Stomach (tissue), 8 donors: ENCODE measurements at regions not wholly inside any gene's neighbourhood (a gene's known extent, or its start where the extent isn't known, plus 50 kb on each side); places are given as distances from the start of the nearest gene placed in this dataset.

Source experiments
- DNase-seq, 2 donors: peaks; one replicate each; pipeline versions ENCODE4 v3.0.0 to v3.0.0-alpha.2; 2013 to 2019
- H3K27ac ChIP-seq, 5 donors: fragments of 200-600 bp in 4 of 5; sonication (generic) in 4 of 5; one replicate each; pipeline ENCODE4 v1.5.1; 2013 to 2019; ENCODE audit warnings: mild to moderate bottlenecking in 1 of 5, moderate library complexity in 1 of 5
- H3K27me3 ChIP-seq, 3 donors: fragments of 200-600 bp; sonication (generic); one replicate each; pipeline ENCODE4 v1.5.1; 2017 to 2019; ENCODE audit warnings: mixed run types in 1 of 3
- H3K36me3 ChIP-seq, 4 donors: fragments of 200-600 bp; sonication (generic); 1 replicate in 3 of 4; 2 replicates in 1 of 4; pipeline ENCODE4 v1.5.1; 2016 to 2019
- H3K4me1 ChIP-seq, 4 donors: fragments of 200-600 bp; sonication (generic); one replicate each; pipeline ENCODE4 v1.5.1; 2016 to 2019
- H3K4me3 ChIP-seq, 4 donors: fragments of 200-600 bp; sonication (generic) in 3 of 4; one replicate each; pipeline ENCODE4 v1.5.1; 2016 to 2019; ENCODE audit warnings: mild to moderate bottlenecking in 1 of 4
- H3K9me3 ChIP-seq, 4 donors: fragments of 200-600 bp; sonication (generic); one replicate each; pipeline ENCODE4 v1.5.1; 2016 to 2019
- EP300 ChIP-seq: sonication (generic); formaldehyde crosslinking; IDR thresholded peaks from one replicate; pipeline ENCODE4 v1.6.1; 2017; ENCODE audit warnings: antibody characterized with exemption
- POLR2A ChIP-seq, 4 donors: fragments of 450-650 bp; IDR thresholded peaks; one replicate each; pipeline ENCODE4 v1.6.1; 2016; ENCODE audit warnings: antibody characterized with exemption in 4 of 4, control low read depth in 2 of 4, mild to moderate bottlenecking in 1 of 4, moderate library complexity in 1 of 4
- POLR2AphosphoS5 ChIP-seq, 3 donors: sonication (generic); formaldehyde crosslinking; IDR thresholded peaks; one replicate each; pipeline ENCODE4 v1.6.1; 2016; ENCODE audit warnings: antibody characterized with exemption in 3 of 3
- WGBS, 5 donors: extraction: QIAGEN DNeasy Blood & Tissue Kit in 3 of 5; methylation state at CpG; one replicate each; pipeline versions ENCODE4 v1.1.5 to v1.1.7; 2013 to 2018; 5-methylcytosine and 5-hydroxymethylcytosine counted together
- intact Hi-C: fragments of 100-400 bp; cut with DNase I; formaldehyde crosslinking; loops from one replicate; pipeline ENCODE4 v1.15.1; 2023; ENCODE audit warnings: low total_unique reads
- TF ChIP-seq, protein P1 (sequence below), 7 experiments: fragments of 450-650 bp in 4 of 7; fragments of 200-600 bp in 3 of 7; sonication (generic) in 3 of 7; IDR thresholded peaks; one replicate each; pipeline ENCODE4 v1.5.1; 2016 to 2019; ENCODE audit warnings: antibody characterized with exemption in 7 of 7, control low read depth in 2 of 7, mild to moderate bottlenecking in 1 of 7
- donor health status: healthy with polysubstance abuse.
- donor health status: Bipolar disorder and iron deficiency.
- donor health status: healthy.

DNA sequence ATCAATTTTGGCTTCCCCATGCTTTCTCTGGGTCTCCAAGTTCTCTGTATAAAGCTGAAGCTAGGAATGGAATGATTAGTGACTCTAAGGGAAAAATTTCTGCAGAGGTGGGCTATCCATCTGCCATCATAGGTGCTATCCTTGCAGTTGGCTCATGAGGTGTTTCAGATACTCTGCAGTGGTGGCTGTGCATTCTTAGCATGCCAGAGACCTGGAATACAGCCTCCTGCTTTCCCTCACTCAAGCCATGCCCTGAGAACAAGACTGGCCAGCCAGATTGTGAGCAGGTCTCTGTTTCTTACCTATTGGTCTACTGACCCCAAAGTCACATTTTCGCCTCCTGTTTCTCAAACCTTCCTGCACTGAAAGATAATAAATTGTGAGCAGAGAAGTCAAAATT, 719.6 kb downstream of the CCSER2 start:
- no peak overlapping the region for H3K27ac ChIP-seq
- 60 to 91% (median 77%) methylated on average over 1 of the region's 1 CpG for WGBS, 5 donors
- TF ChIP-seq POLR2A (IDR thresholded peaks at IDR 0.05) (no peak), EP300 (no peak), POLR2AphosphoS5 (IDR thresholded peaks at IDR 0.05) (no peak)
- TF ChIP-seq, protein P1, sequence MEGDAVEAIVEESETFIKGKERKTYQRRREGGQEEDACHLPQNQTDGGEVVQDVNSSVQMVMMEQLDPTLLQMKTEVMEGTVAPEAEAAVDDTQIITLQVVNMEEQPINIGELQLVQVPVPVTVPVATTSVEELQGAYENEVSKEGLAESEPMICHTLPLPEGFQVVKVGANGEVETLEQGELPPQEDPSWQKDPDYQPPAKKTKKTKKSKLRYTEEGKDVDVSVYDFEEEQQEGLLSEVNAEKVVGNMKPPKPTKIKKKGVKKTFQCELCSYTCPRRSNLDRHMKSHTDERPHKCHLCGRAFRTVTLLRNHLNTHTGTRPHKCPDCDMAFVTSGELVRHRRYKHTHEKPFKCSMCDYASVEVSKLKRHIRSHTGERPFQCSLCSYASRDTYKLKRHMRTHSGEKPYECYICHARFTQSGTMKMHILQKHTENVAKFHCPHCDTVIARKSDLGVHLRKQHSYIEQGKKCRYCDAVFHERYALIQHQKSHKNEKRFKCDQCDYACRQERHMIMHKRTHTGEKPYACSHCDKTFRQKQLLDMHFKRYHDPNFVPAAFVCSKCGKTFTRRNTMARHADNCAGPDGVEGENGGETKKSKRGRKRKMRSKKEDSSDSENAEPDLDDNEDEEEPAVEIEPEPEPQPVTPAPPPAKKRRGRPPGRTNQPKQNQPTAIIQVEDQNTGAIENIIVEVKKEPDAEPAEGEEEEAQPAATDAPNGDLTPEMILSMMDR (IDR thresholded peaks at IDR 0.05) = no peak
- DNase-seq = no peak
- H3K36me3 ChIP-seq = no peaks in the 10 kb centered on the region
- no peak overlapping the region for H3K4me3 ChIP-seq
- intact Hi-C loops = no loop called here
- no peaks in the 10 kb centered on the region for H3K4me1 ChIP-seq
- no peaks in the 10 kb centered on the region for H3K27me3 ChIP-seq
- H3K9me3 ChIP-seq = peaks cover 0 to 7% (median 3%) of the 10 kb centered on the region in 4 donors

DNA sequence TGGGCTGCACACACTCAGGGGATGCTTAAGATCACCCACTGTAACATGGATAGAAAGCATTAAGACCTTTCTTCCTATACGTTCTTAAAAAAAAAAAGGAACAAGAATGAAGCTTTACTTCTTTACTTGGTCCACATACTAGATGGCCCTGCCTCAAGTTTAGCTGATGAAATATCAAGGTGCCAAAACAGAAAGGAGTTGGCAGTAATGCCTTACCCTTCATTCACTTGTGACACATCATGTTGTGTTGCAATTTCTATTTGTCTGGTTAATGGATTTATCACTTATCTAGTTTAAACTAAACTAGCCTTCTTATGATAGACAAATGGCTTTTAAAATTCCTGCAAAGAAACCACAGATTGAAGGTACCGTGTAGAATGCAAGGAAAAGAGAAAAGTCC, 720.3 kb downstream of the CCSER2 start:
- no peaks in the 10 kb centered on the region for H3K4me1 ChIP-seq
- H3K27ac ChIP-seq = no peak overlapping the region
- 35 to 59% (median 46%) methylated on average over 2 of the region's 2 CpGs for WGBS, 5 donors
- DNase-seq = no peak
- TF ChIP-seq, protein P1 (IDR thresholded peaks at IDR 0.05) = no peak
- TF ChIP-seq POLR2AphosphoS5 (IDR thresholded peaks at IDR 0.05) (no peak), EP300 (no peak)
- intact Hi-C loops = no loop called here
- no peaks in the 10 kb centered on the region for H3K27me3 ChIP-seq
- no peak overlapping the region for H3K4me3 ChIP-seq
- no peaks in the 10 kb centered on the region for H3K36me3 ChIP-seq
- peaks cover 0 to 7% (median 3%) of the 10 kb centered on the region in 4 donors for H3K9me3 ChIP-seq

DNA sequence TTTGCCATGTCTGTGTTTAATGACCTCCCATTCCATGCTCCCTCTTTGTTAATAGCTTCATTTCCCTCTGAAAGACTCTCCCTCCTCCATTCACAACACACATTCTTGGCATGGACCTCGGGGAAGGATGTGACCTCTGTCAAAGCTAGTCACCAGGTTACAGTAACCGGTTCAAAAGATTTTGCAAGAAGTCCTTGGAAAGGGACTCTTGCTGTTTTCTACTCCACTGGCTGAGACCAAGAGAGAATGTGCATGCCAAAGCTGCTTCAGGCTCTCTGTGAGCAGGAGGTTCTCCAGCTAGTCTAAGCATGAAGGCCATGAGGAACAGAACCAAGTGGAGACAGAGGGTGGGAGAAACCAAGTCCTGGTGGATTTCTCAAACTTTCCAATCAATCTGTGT, 732.6 kb downstream of the CCSER2 start:
- TF ChIP-seq EP300 (no peak), POLR2AphosphoS5 (IDR thresholded peaks at IDR 0.05) (no peak), POLR2A (IDR thresholded peaks at IDR 0.05) (no peak)
- TF ChIP-seq, protein P1 (IDR thresholded peaks at IDR 0.05) = no peak
- intact Hi-C loops = no loop called here
- Histone ChIP-seq H3K27ac (no peak overlapping the region), H3K36me3 (no peaks in the 10 kb centered on the region), H3K4me1 (no peaks in the 10 kb centered on the region), H3K27me3 (no peaks in the 10 kb centered on the region), H3K4me3 (no peak overlapping the region), H3K9me3 (peaks cover 0 to 34% (median 14%) of the 10 kb centered on the region in 4 donors)
- DNase-seq = no peak
- 56 to 69% (median 61%) methylated on average over 2 of the region's 2 CpGs for WGBS, 5 donors

DNA sequence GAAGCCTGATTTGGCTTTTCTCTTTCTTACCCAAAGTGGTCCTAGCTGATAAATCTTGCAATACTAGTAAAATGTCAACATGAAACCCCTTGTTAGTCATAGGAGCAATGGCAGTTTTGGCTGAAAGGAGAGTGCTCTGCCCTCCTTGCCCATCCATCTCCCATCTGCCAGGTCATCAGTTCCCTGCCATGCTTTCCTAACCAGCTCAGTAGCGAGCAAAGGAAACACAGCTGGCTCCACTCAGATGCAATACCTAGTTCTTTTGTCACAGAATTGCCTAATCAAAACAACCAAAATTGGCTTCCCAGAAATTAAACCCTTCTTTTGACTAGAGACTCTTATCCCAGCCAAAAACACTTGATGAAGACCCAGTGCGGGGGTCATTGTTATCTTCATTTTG, 733.0 kb downstream of the CCSER2 start:
- no peaks in the 10 kb centered on the region for H3K4me1 ChIP-seq
- TF ChIP-seq, protein P1 (IDR thresholded peaks at IDR 0.05) = no peak
- TF ChIP-seq POLR2AphosphoS5 (IDR thresholded peaks at IDR 0.05) = no peak
- no peak for TF ChIP-seq EP300
- TF ChIP-seq POLR2A (IDR thresholded peaks at IDR 0.05) = no peak
- H3K4me3 ChIP-seq = no peak overlapping the region
- peaks cover 0 to 30% (median 9%) of the 10 kb centered on the region in 4 donors for H3K9me3 ChIP-seq
- 70 to 82% (median 74%) methylated on average over 2 of the region's 2 CpGs for WGBS, 5 donors
- intact Hi-C loops = no loop called here
- no peaks in the 10 kb centered on the region for H3K27me3 ChIP-seq
- H3K36me3 ChIP-seq = no peaks in the 10 kb centered on the region
- H3K27ac ChIP-seq = no peak overlapping the region
- DNase-seq = no peak
